Endodermal cell (in vitro differentiated cells): ENCODE measurements at regions not wholly inside any gene's neighbourhood (a gene's known extent, or its start where the extent isn't known, plus 50 kb on each side); places are given as distances from the start of the nearest gene placed in this dataset.

Experiments
- DNase-seq: peaks from one replicate; pipeline ENCODE4 v3.0.0-alpha.2; 2017
- H3K27ac ChIP-seq: 2 replicates; pipeline ENCODE4 v1.5.1; 2013; ENCODE audit warnings: mild to moderate bottlenecking, low read depth, low read length, moderate library complexity
- H3K27me3 ChIP-seq: 2 replicates; pipeline ENCODE4 v1.6.1; 2013; ENCODE audit warnings: mild to moderate bottlenecking, low read length, moderate library complexity; ENCODE audit not compliant: insufficient read depth, control insufficient read depth, poor library complexity, severe bottlenecking
- H3K36me3 ChIP-seq: 2 replicates; pipeline ENCODE4 v1.7.0; 2013; ENCODE audit warnings: mild to moderate bottlenecking, low read length, moderate library complexity; ENCODE audit not compliant: control insufficient read depth, insufficient read depth
- H3K4me1 ChIP-seq: one replicate; pipeline ENCODE4 v1.7.0; 2013; ENCODE audit warnings: low read length; ENCODE audit not compliant: control insufficient read depth, insufficient read depth
- H3K4me3 ChIP-seq: 2 replicates; pipeline ENCODE4 v1.5.1; 2013; ENCODE audit warnings: mild to moderate bottlenecking, low read length, moderate library complexity
- H3K9ac ChIP-seq: 2 replicates; pipeline ENCODE4 v1.6.1; 2013; ENCODE audit warnings: mild to moderate bottlenecking, low read length, moderate library complexity; ENCODE audit not compliant: poor library complexity, severe bottlenecking; ENCODE audit errors: extremely low read depth
- H3K9me3 ChIP-seq: 2 replicates; pipeline ENCODE4 v1.6.1; 2013; ENCODE audit warnings: mild to moderate bottlenecking, low read length, moderate library complexity; ENCODE audit not compliant: control insufficient read depth
- H3K27ac Mint-ChIP-seq: 2 replicates; pipeline ENCODE4 v1.8.0; 2020; ENCODE audit warnings: mixed read lengths
- H3K27me3 Mint-ChIP-seq: 2 replicates; pipeline ENCODE4 v1.8.0; 2021; ENCODE audit warnings: mild to moderate bottlenecking, mixed read lengths; ENCODE audit not compliant: insufficient read depth
- H3K36me3 Mint-ChIP-seq: 2 replicates; pipeline ENCODE4 v1.8.0; 2020; ENCODE audit warnings: low read depth, mixed read lengths
- H3K4me1 Mint-ChIP-seq: 2 replicates; pipeline ENCODE4 v1.8.0; 2020; ENCODE audit warnings: mixed read lengths
- H3K4me3 Mint-ChIP-seq: 2 replicates; pipeline ENCODE4 v1.8.0; 2020; ENCODE audit warnings: mild to moderate bottlenecking, moderate library complexity, mixed read lengths
- H3K9me3 Mint-ChIP-seq: 2 replicates; pipeline ENCODE4 v1.8.0; 2020; ENCODE audit warnings: mild to moderate bottlenecking, mixed read lengths
- CTCF ChIP-seq: fragments of 200-600 bp; sonication (generic); conservative IDR thresholded peaks from 2 replicates; pipeline ENCODE4 v1.5.0; 2021; ENCODE audit warnings: antibody characterized with exemption, mild to moderate bottlenecking
- WGBS, 2 experiments: methylation state at CpG; one replicate each; pipeline versions ENCODE4 v1.1.5 to v1.1.7; 2013; ENCODE audit warnings: missing lambda C conversion rate in 2 of 2, mixed read lengths in 1 of 2; ENCODE audit not compliant: insufficient coverage in 1 of 2, insufficient read length in 1 of 2; 5-methylcytosine and 5-hydroxymethylcytosine counted together

GRCh38 chr6:167742719-167743303 is 83.9 kb upstream of the AFDN start:
- Histone ChIP-seq H3K27me3 (no peaks in the 10 kb centered on the region), H3K4me3 (no peak overlapping the region), H3K36me3 (no peaks in the 10 kb centered on the region), H3K4me1 (peaks cover 37% of the 10 kb centered on the region), H3K27ac (no peak overlapping the region), H3K9ac (no peak overlapping the region), H3K9me3 (peaks cover 8% of the 10 kb centered on the region)
- Mint-ChIP-seq H3K27ac (peak overlapping the region; percentile 70), H3K9me3 (peaks cover 4% of the 10 kb centered on the region), H3K4me3 (no peak overlapping the region), H3K27me3 (no peaks in the 10 kb centered on the region), H3K36me3 (no peaks in the 10 kb centered on the region), H3K4me1 (peaks cover 44% of the 10 kb centered on the region)
- TF ChIP-seq CTCF: peak; percentile 65
- DNase-seq: peak; percentile 76

DNA sequence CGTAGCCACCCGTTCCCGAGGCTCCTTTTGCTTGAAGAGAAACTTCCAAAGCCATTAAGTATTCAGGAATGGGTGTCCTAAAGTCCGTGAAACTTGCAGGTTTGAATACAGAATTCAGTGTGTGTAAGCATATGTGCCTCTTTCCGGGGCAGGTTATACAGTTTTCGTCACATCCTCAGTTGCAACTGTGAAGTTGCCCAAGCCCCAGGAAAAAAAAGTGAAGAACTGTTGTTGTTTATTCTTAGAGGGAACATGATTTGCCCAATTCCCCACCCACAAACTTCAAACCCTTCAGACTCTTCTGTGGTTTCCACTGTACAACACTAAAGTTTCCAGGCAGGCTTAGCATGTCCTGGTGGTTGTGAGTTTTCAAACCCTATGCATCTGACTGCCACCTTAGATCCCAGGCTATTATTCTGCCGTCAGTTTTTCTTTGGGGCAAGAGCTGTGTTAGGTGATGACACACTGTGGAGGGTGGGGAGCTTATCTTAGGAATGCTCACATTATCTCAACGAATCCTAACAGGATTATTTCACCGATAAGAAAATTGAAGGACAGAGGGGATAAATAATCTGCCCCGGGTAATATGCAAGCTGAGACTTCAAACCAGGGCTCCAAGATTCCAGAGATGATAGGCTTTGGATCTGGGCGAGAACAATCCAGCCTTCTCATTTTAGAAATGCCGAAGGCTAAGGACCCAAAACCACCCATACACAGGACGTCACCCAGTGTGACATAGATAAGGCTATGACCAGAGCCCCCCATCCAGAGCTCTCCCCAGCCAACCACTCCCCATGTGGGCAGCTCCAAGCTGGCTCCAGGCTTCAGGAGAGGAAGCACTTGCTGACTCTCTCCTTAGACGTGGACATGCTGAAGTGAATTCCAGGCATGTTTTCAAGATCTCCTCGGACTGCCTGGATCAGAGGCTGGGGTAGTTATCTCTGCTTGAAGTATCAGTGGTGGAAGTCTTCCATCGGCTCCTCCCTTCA is 81.7 kb upstream of the AFDN start:
- H3K36me3 Mint-ChIP-seq: no peaks in the 10 kb centered on the region
- peaks cover 8% of the 10 kb centered on the region for H3K9me3 ChIP-seq
- peaks cover 4% of the 10 kb centered on the region for H3K9me3 Mint-ChIP-seq
- WGBS, 2 experiments: 60 to 71% methylated on average over 8 to 16 of the region's 16 CpGs
- no peak overlapping the region for H3K4me3 ChIP-seq
- peak overlapping the region; percentile 92 for H3K27ac Mint-ChIP-seq
- no peaks in the 10 kb centered on the region for H3K27me3 ChIP-seq
- no peak for TF ChIP-seq CTCF
- DNase-seq: peak; percentile 73
- peaks cover 32% of the 10 kb centered on the region for H3K4me1 ChIP-seq
- H3K9ac ChIP-seq: peak overlapping the region; percentile 36
- no peaks in the 10 kb centered on the region for H3K27me3 Mint-ChIP-seq
- no peak overlapping the region for H3K27ac ChIP-seq
- H3K4me1 Mint-ChIP-seq: peaks cover 41% of the 10 kb centered on the region
- no peaks in the 10 kb centered on the region for H3K36me3 ChIP-seq
- H3K4me3 Mint-ChIP-seq: no peak overlapping the region

DNA sequence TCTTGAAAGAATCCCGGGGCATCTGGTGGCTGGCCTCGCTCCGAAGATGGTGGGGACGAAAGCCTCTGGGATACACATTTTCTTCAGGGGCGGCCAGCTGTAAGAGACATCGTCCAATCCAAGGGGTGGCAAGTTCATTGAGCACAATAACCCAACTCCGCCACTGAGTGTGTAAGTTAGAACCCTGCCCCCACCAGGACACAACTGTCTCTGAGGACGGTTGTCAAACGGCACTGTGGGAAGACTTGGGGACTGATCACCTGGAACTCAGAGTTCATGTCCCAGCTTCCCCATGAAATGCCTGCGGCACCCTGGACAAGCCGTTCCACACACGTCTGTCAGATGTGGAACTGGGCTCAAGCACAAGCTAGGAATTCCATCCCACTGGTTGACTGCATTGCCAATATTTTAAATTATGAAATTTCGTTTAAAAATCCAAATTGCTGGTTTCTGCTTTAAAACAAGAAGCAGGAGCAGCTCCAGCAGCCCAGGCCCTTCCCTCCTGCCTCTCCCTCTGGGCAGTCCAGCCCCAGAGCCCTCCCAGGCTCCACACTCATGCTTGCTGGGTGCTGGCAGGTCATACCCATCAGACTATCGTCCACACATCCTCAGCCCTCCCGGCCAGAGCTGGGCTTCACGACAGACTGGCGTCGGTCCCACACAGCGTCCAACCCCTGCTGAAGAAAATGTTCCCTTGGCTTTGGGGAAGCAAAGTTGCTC is 80.9 kb upstream of the AFDN start:
- Histone ChIP-seq H3K27me3 (no peaks in the 10 kb centered on the region), H3K9me3 (peaks cover 8% of the 10 kb centered on the region), H3K9ac (peak overlapping the region; percentile 36), H3K4me1 (peaks cover 41% of the 10 kb centered on the region), H3K36me3 (no peaks in the 10 kb centered on the region), H3K4me3 (no peak overlapping the region), H3K27ac (no peak overlapping the region)
- Mint-ChIP-seq H3K4me1 (peaks cover 49% of the 10 kb centered on the region), H3K9me3 (peaks cover 4% of the 10 kb centered on the region), H3K36me3 (no peaks in the 10 kb centered on the region), H3K27ac (peak overlapping the region; percentile 92), H3K4me3 (no peak overlapping the region), H3K27me3 (no peaks in the 10 kb centered on the region)
- peak; percentile 40 for DNase-seq
- no peak for TF ChIP-seq CTCF
- WGBS, 2 experiments: 87% methylated on average over 14 to 19 of the region's 19 CpGs
